OCI-LY1 (cell line): ENCODE measurements at regions not wholly inside any gene's neighbourhood (a gene's known extent, or its start where the extent isn't known, plus 50 kb on each side); places are given as distances from the start of the nearest gene placed in this dataset.

ENCODE experiments used
- H2AFZ ChIP-seq: fragments of 200-600 bp; sonication (generic), shearing (Covaris generic); 2 replicates; pipeline ENCODE4 v1.6.0; 2014; ENCODE audit warnings: antibody characterized with exemption, mild to moderate bottlenecking, low read length
- H3F3A ChIP-seq: fragments of 200-600 bp; sonication (generic), shearing (Covaris generic); 2 replicates; pipeline ENCODE4 v1.6.0; 2014; ENCODE audit warnings: mild to moderate bottlenecking, antibody characterized with exemption, low read length, moderate library complexity; ENCODE audit not compliant: insufficient read depth
- H3K27ac ChIP-seq: fragments of 200-600 bp; sonication (generic); 2 replicates; pipeline ENCODE4 v1.5.1; 2014; ENCODE audit warnings: low read length, mixed run types, mild to moderate bottlenecking, low read depth; ENCODE audit not compliant: poor library complexity, severe bottlenecking
- H3K27me3 ChIP-seq: fragments of 200-600 bp; sonication (generic); 2 replicates; pipeline ENCODE4 v1.6.0; 2014; ENCODE audit warnings: antibody characterized with exemption, mild to moderate bottlenecking, low read length, moderate library complexity; ENCODE audit not compliant: insufficient read depth
- H3K36me3 ChIP-seq: fragments of 200-600 bp; sonication (generic); 2 replicates; pipeline ENCODE4 v1.6.1; 2014; ENCODE audit warnings: mild to moderate bottlenecking, antibody characterized with exemption, low read length, moderate library complexity, mixed read lengths; ENCODE audit not compliant: insufficient read depth
- H3K4me1 ChIP-seq: fragments of 200-600 bp; sonication (generic); 2 replicates; pipeline ENCODE4 v1.5.1; 2014; ENCODE audit warnings: mild to moderate bottlenecking, low read length, moderate library complexity; ENCODE audit not compliant: insufficient read depth, severe bottlenecking
- H3K4me2 ChIP-seq: fragments of 200-600 bp; sonication (generic), shearing (Covaris generic); 2 replicates; pipeline ENCODE4 v1.6.1; 2014; ENCODE audit warnings: low read length
- H3K4me3 ChIP-seq: fragments of 200-600 bp; sonication (generic); 2 replicates; pipeline ENCODE4 v1.5.1; 2014; ENCODE audit warnings: low read length, low read depth, mild to moderate bottlenecking, mixed read lengths; ENCODE audit not compliant: poor library complexity, severe bottlenecking
- H3K79me2 ChIP-seq: fragments of 200-600 bp; shearing (Covaris generic); 2 replicates; pipeline ENCODE4 v1.6.1; 2016; ENCODE audit warnings: mixed run types, low read length, mixed read lengths; ENCODE audit not compliant: insufficient read depth
- H3K9ac ChIP-seq: fragments of 200-600 bp; sonication (generic), shearing (Covaris generic); 2 replicates; pipeline ENCODE4 v1.6.1; 2014; ENCODE audit warnings: mild to moderate bottlenecking, low read length, mixed read lengths
- H3K9me2 ChIP-seq: fragments of 200-600 bp; sonication (generic), shearing (Covaris generic); 2 replicates; pipeline ENCODE4 v1.6.1; 2014; ENCODE audit warnings: low read depth, mild to moderate bottlenecking, low read length, mixed read lengths
- H3K9me3 ChIP-seq: fragments of 200-600 bp; shearing (Covaris generic); 2 replicates; pipeline ENCODE4 v1.6.1; 2014; ENCODE audit warnings: low read length, mixed read lengths
- H4K20me1 ChIP-seq: fragments of 200-600 bp; sonication (generic), shearing (Covaris generic); 2 replicates; pipeline ENCODE4 v1.6.0; 2016; ENCODE audit warnings: mild to moderate bottlenecking, low read length; ENCODE audit not compliant: insufficient read depth
- CTCF ChIP-seq: fragments of 200-600 bp; sonication (generic), shearing (Covaris generic); IDR thresholded peaks from 2 replicates; pipeline ENCODE4 v1.5.1; 2017; ENCODE audit warnings: mild to moderate bottlenecking, antibody characterized with exemption, low read length, moderate library complexity, mixed read lengths
- EZH2 ChIP-seq: fragments of 200-600 bp; sonication (generic), shearing (Covaris generic); IDR thresholded peaks from 2 replicates; pipeline ENCODE4 v1.8.0; 2017; ENCODE audit warnings: borderline replicate concordance, mixed run types, mild to moderate bottlenecking, antibody characterized with exemption, low read length, moderate library complexity, mixed read lengths

GRCh38 chr18:28514699-28515098 is 337.8 kb upstream of the CDH2 start:
- Histone ChIP-seq H3K4me2 (no peak overlapping the region), H3K79me2 (no peaks in the 10 kb centered on the region)

GRCh38 chr18:28512357-28512756 is 335.4 kb upstream of the CDH2 start:
- no peak overlapping the region for H3K4me3 ChIP-seq
- no peaks in the 10 kb centered on the region for H3K4me1 ChIP-seq
- H3K4me2 ChIP-seq: no peak overlapping the region

More at GRCh38 chr18:28514699-28515098, 337.8 kb upstream of the CDH2 start:
- no peak overlapping the region for H3K9ac ChIP-seq
- H3K27me3 ChIP-seq: no peaks in the 10 kb centered on the region
- H3K9me3 ChIP-seq: no peaks in the 10 kb centered on the region
- no peak overlapping the region for H3K27ac ChIP-seq
- no peak overlapping the region for H3K4me3 ChIP-seq
- H2AFZ ChIP-seq: no peak overlapping the region
- H3K36me3 ChIP-seq: no peaks in the 10 kb centered on the region
- TF ChIP-seq EZH2 (no peak), CTCF (no peak)
- no peaks in the 10 kb centered on the region for H4K20me1 ChIP-seq
- H3K9me2 ChIP-seq: no peaks in the 10 kb centered on the region
- H3K4me1 ChIP-seq: no peaks in the 10 kb centered on the region
- no peaks in the 10 kb centered on the region for H3F3A ChIP-seq

GRCh38 chr18:28511413-28511821 is 334.5 kb upstream of the CDH2 start:
- Histone ChIP-seq H2AFZ (no peak overlapping the region), H3K9me3 (no peaks in the 10 kb centered on the region), H3K27ac (no peak overlapping the region), H3K27me3 (no peaks in the 10 kb centered on the region), H4K20me1 (no peaks in the 10 kb centered on the region), H3K4me1 (no peaks in the 10 kb centered on the region), H3K4me3 (no peak overlapping the region), H3K79me2 (no peaks in the 10 kb centered on the region), H3F3A (no peaks in the 10 kb centered on the region), H3K9ac (no peak overlapping the region), H3K4me2 (no peak overlapping the region), H3K9me2 (no peaks in the 10 kb centered on the region), H3K36me3 (no peaks in the 10 kb centered on the region)
- TF ChIP-seq EZH2 (no peak), CTCF (no peak)

More at GRCh38 chr18:28512357-28512756, 335.4 kb upstream of the CDH2 start:
- no peak overlapping the region for H3K27ac ChIP-seq
- H3K9me2 ChIP-seq: no peaks in the 10 kb centered on the region
- H4K20me1 ChIP-seq: no peaks in the 10 kb centered on the region
- TF ChIP-seq CTCF: no peak
- TF ChIP-seq EZH2: no peak
- no peaks in the 10 kb centered on the region for H3K9me3 ChIP-seq
- no peaks in the 10 kb centered on the region for H3K27me3 ChIP-seq
- no peaks in the 10 kb centered on the region for H3F3A ChIP-seq
- no peaks in the 10 kb centered on the region for H3K36me3 ChIP-seq
- no peaks in the 10 kb centered on the region for H3K79me2 ChIP-seq
- H2AFZ ChIP-seq: no peak overlapping the region
- H3K9ac ChIP-seq: no peak overlapping the region
